ENCODE measurements at regions not wholly inside any gene's neighbourhood (a gene's known extent, or its start where the extent isn't known, plus 50 kb on each side); places are given as distances from the start of the nearest gene placed in this dataset.

GRCh38 chr4:85244638-85245037 is 230.3 kb upstream of the ARHGAP24 start:
- FAIRE-seq, result no peak
- H4K20me1 ChIP-seq (replicated peaks; ENCODE audit: control insufficient read depth, insufficient read depth, low read length), result no peaks in the 10 kb centered on the region
- no peak overlapping the region for H3K4me2 ChIP-seq (ENCODE audit: insufficient read depth, low read length)
- H3K36me3 ChIP-seq (ENCODE audit: control insufficient read depth, insufficient read depth, low read length), result no peaks in the 10 kb centered on the region
- no peak overlapping the region for H3K27ac ChIP-seq (ENCODE audit: extremely low read depth, low read depth, low read length)
- ChIA-PET POLR2A (interaction anchor here (0.6 kb wide), 1 partner anchor 542 kb away, joined by 3 read pairs; no protein-coding TSS in a partner anchor), CTCF (ENCODE audit: low intra/inter-chr PET ratio) (no interaction called here)
- no peaks in the 10 kb centered on the region for H3K4me1 ChIP-seq (replicated peaks in 1 of 2; ENCODE audit: control insufficient read depth in 2 of 2, insufficient read depth in 2 of 2, low read length in 2 of 2)
- H3K79me2 ChIP-seq (ENCODE audit: control insufficient read depth, insufficient read depth, low read length), result no peaks in the 10 kb centered on the region
- H3K9me3 ChIP-seq (replicated peaks; ENCODE audit: control insufficient read depth, insufficient read depth, low read depth, low read length), result no peaks in the 10 kb centered on the region
- H2AFZ ChIP-seq (ENCODE audit: low read depth, low read length), result no peak overlapping the region
- WGBS (ENCODE audit: insufficient coverage, low coverage, missing lambda C conversion rate), result 0% methylated on average over 1 of the region's 1 CpG
- no peak overlapping the region for H3K4me3 ChIP-seq
- BruUV-seq (replicated peaks), result no TSS peak
- DNase-seq (ENCODE audit: extremely low read depth in 1 of 4, low spot score in 3 of 4), result no peak
- no peak for TF ChIP-seq XRCC3 (IDR thresholded peaks at IDR 0.05)
- TF ChIP-seq CREB5 (CRISPR knock-in tag; IDR thresholded peaks at IDR 0.05), result no peak
- no peak for TF ChIP-seq ARID3B (CRISPR knock-in tag; IDR thresholded peaks at IDR 0.05; ENCODE audit: borderline replicate concordance)
- no peak for TF ChIP-seq FOXA1 (IDR thresholded peaks at IDR 0.05; ENCODE audit: borderline replicate concordance)
- TF ChIP-seq RBM22 (IDR thresholded peaks at IDR 0.05; ENCODE audit: low read depth, low read length, poor library complexity, severe bottlenecking), result no peak
- TF ChIP-seq ZFPM2 (CRISPR knock-in tag; IDR thresholded peaks at IDR 0.05), result no peak
- TF ChIP-seq CREM (IDR thresholded peaks at IDR 0.05; ENCODE audit: low read depth), result no peak
- TF ChIP-seq SMC3 (conservative IDR thresholded peaks at IDR 0.05; ENCODE audit: insufficient read depth, low read depth, low read length), result no peak
- no peak for TF ChIP-seq TBP (optimal IDR thresholded peaks at IDR 0.05; ENCODE audit: low read depth, low read length)
- no peaks in the 10 kb centered on the region for H3K27me3 ChIP-seq (ENCODE audit: control insufficient read depth in 2 of 2, insufficient read depth in 2 of 2, low read length in 2 of 2)
- in situ Hi-C loops (cut with MboI) (no loop called here), intact Hi-C loops (cut with micrococcal nuclease) (no loop called here)
- H3K9me1 ChIP-seq (ENCODE audit: control insufficient read depth, insufficient read depth, low read length), result no peaks in the 10 kb centered on the region
- no peak overlapping the region for H3K9ac ChIP-seq (ENCODE audit: insufficient read depth in 1 of 2, low read depth in 2 of 2, low read length in 2 of 2)
- no peak for ATAC-seq

All from K562 (cell line).